GM12878 (cell line): ENCODE measurements at regions not wholly inside any gene's neighbourhood (a gene's known extent, or its start where the extent isn't known, plus 50 kb on each side); places are given as distances from the start of the nearest gene placed in this dataset.
A peak's percentile ranks its signal among the peaks of the same experiment; 100 is the strongest.

ENCODE experiments used
- ATAC-seq: fragments of 200-7000 bp; cut with Tn5 transposase; 3 replicates; pipeline ENCODE4 v1.9.1; 2020; ENCODE audit warnings: mild to moderate bottlenecking, moderate library complexity
- BruUV-seq: library from RNA; stranded (reverse); fragments of 400-500 nt; replicated peaks from 2 replicates; lab custom pipeline; 2021; lab: Mats Ljungman, UMichigan
- CTCF ChIA-PET: fragments of 300-600 bp; sonication (Branson Sonifier 250); formaldehyde crosslinking; extraction: SDS; loops from one replicate; lab custom pipeline; 2021; ENCODE audit warnings: inconsistent platforms; lab: Yijun Ruan, JAX
- POLR2A ChIA-PET: fragments of 350-600 bp; formaldehyde crosslinking; extraction: SDS; loops from one replicate; lab custom pipeline; 2021; ENCODE audit warnings: inconsistent platforms; lab: Charles Lee
- RAD21 ChIA-PET: fragments of 300-600 bp; sonication (Branson Sonifier 250); formaldehyde crosslinking; loops from one replicate; lab custom pipeline; 2023; ENCODE audit warnings: antibody characterized with exemption; ENCODE audit not compliant: unreplicated experiment; lab: Charles Lee
- SMC1A ChIA-PET: fragments of 300-600 bp; sonication (Branson Sonifier 250); formaldehyde crosslinking; loops from one replicate; lab custom pipeline; 2023; ENCODE audit not compliant: unreplicated experiment, uncharacterized antibody; lab: Charles Lee
- DNase-seq: peaks from one replicate; pipeline ENCODE4 v3.0.0-alpha.2; 2011; ENCODE audit warnings: low read depth, low spot score
- FAIRE-seq: peaks from 3 replicates; lab custom pipeline; 2011; peaks lifted over from hg19 to GRCh38; lab: Jason Lieb, UNC
- H2AFZ ChIP-seq: 2 replicates; pipeline ENCODE4 v1.6.0; 2011; ENCODE audit warnings: low read depth, low read length, control low read depth; ENCODE audit not compliant: control insufficient read depth
- H3K27ac ChIP-seq: 2 replicates; pipeline ENCODE4 v1.5.1; 2011; ENCODE audit warnings: control low read depth; ENCODE audit not compliant: control insufficient read depth, insufficient read depth
- H3K27me3 ChIP-seq, 2 experiments: replicated peaks in 1 of 2; 2 replicates each; pipeline versions ENCODE4 v1.6.0 to v1.6.1; 2011; ENCODE audit warnings: low read length in 1 of 2; ENCODE audit not compliant: control insufficient read depth in 2 of 2, insufficient read depth in 2 of 2
- H3K36me3 ChIP-seq, 2 experiments: 2 replicates each; pipeline ENCODE4 v1.5.1; 2011; ENCODE audit warnings: low read length in 1 of 2; ENCODE audit not compliant: control insufficient read depth in 2 of 2, insufficient read depth in 2 of 2
- H3K4me1 ChIP-seq: 2 replicates; pipeline ENCODE4 v1.6.1; 2011; ENCODE audit warnings: mild to moderate bottlenecking, low read length, moderate library complexity, mixed read lengths; ENCODE audit not compliant: control insufficient read depth, insufficient read depth
- H3K4me2 ChIP-seq: 2 replicates; pipeline ENCODE4 v1.6.0; 2011; ENCODE audit warnings: control low read depth; ENCODE audit not compliant: control insufficient read depth, insufficient read depth
- H3K4me3 ChIP-seq: fragments of 200-600 bp; sonication (generic); 2 replicates; pipeline ENCODE4 v1.5.1; 2016
- H3K79me2 ChIP-seq: 2 replicates; pipeline ENCODE4 v1.6.0; 2011; ENCODE audit warnings: low read length; ENCODE audit not compliant: control insufficient read depth, insufficient read depth
- H3K9ac ChIP-seq: 2 replicates; pipeline ENCODE4 v1.8.0; 2011; ENCODE audit warnings: low read length, control low read depth, mixed read lengths; ENCODE audit not compliant: control insufficient read depth, insufficient read depth
- H3K9me3 ChIP-seq: replicated peaks from 3 replicates; pipeline ENCODE4 v1.5.1; 2011; ENCODE audit warnings: mild to moderate bottlenecking, low read length; ENCODE audit not compliant: control insufficient read depth, insufficient read depth
- H4K20me1 ChIP-seq: 2 replicates; pipeline ENCODE4 v1.6.0; 2011; ENCODE audit not compliant: control insufficient read depth, insufficient read depth
- FOXK2 ChIP-seq: fragments of 450-650 bp; IDR thresholded peaks from 2 replicates; pipeline ENCODE4 v1.6.1; 2017; ENCODE audit warnings: mild to moderate bottlenecking, moderate library complexity
- HDAC6 ChIP-seq: fragments of 200-600 bp; sonication (generic); IDR thresholded peaks from one replicate; pipeline ENCODE4 v1.8.0; 2017; ENCODE audit warnings: antibody characterized with exemption; ENCODE audit not compliant: unreplicated experiment
- HDGF ChIP-seq: fragments of 450-650 bp; IDR thresholded peaks from 2 replicates; pipeline ENCODE4 v1.6.1; 2016; ENCODE audit warnings: antibody characterized with exemption
- PBX3 ChIP-seq: IDR thresholded peaks from 2 replicates; pipeline ENCODE4 v1.6.1; 2011; ENCODE audit warnings: mild to moderate bottlenecking, low read depth, low read length, moderate library complexity; ENCODE audit not compliant: insufficient replicate concordance
- SIN3A ChIP-seq: IDR thresholded peaks from 2 replicates; pipeline ENCODE4 v1.6.1; 2012; ENCODE audit warnings: low read depth, low read length, improper control_type of control experiment
- SP1 ChIP-seq: IDR thresholded peaks from one replicate; pipeline ENCODE4 v1.6.1; 2011; ENCODE audit warnings: low read depth, low read length
- STAT3 ChIP-seq: IDR thresholded peaks from 2 replicates; pipeline ENCODE4 v1.6.1; 2011; ENCODE audit warnings: low read depth, low read length, improper control_type of control experiment
- WGBS: methylation state at CpG from one replicate; pipeline ENCODE4 v1.1.6; 2016; ENCODE audit warnings: low lambda C conversion rate; ENCODE audit not compliant: insufficient replicate concordance, insufficient coverage; ENCODE audit errors: missing lambda C conversion rate; 5-methylcytosine and 5-hydroxymethylcytosine counted together
- in situ Hi-C: fragments of 300-500 bp; cut with MboI; formaldehyde crosslinking; loops from 9 replicates; pipeline ENCODE4 v1.14.3; 2018; ENCODE audit warnings: mixed read lengths
- intact Hi-C: fragments of 100-400 bp; cut with micrococcal nuclease; formaldehyde crosslinking; loops from one replicate; pipeline ENCODE4 v1.14.2; 2022; ENCODE audit not compliant: unreplicated experiment
- TF ChIP-seq, protein P1 (sequence below): fragments of 450-650 bp; formaldehyde crosslinking; IDR thresholded peaks from 2 replicates; pipeline ENCODE4 v1.4.0; 2020; ENCODE audit warnings: mild to moderate bottlenecking, moderate library complexity

- H3K79me2 ChIP-seq = no peaks in the 10 kb centered on the region
- POLR2A ChIA-PET = no interaction called here
- H3K4me2 ChIP-seq = no peak overlapping the region
- H3K4me3 ChIP-seq = no peak overlapping the region
- SMC1A ChIA-PET = interaction anchor here (0.6 to 1.4 kb wide), 4 partner anchors 9 to 217 kb away, joined by 3 to 4 read pairs (median 3); no protein-coding TSS in a partner anchor
- no peaks in the 10 kb centered on the region for H4K20me1 ChIP-seq
- ATAC-seq (no peak), DNase-seq (no peak), FAIRE-seq (no peak)
- in situ Hi-C loops (no loop called here), intact Hi-C loops (no loop called here)
- 7% methylated on average over 8 of the region's 8 CpGs for WGBS
- no peak overlapping the region for H3K9ac ChIP-seq
- no peaks in the 10 kb centered on the region for H3K36me3 ChIP-seq
- no peaks in the 10 kb centered on the region; the same call in 2 of the 3 replicates for H3K9me3 ChIP-seq
- CTCF ChIA-PET = interaction anchor here (1.9 kb wide), 1 partner anchor 10 kb away, joined by 4 read pairs; no protein-coding TSS in a partner anchor
- RAD21 ChIA-PET = interaction anchor here (1.0 kb wide), 1 partner anchor 23 kb away, joined by 3 read pairs; no protein-coding TSS in a partner anchor
- H3K27me3 ChIP-seq = no peaks in the 10 kb centered on the region
- H3K27ac ChIP-seq = no peak overlapping the region
- TF ChIP-seq SP1 (no peak), HDAC6 (no peak), SIN3A (no peak), PBX3 (no peak), HDGF (no peak), STAT3 (no peak), FOXK2 (no peak)
- TF ChIP-seq, protein P1, sequence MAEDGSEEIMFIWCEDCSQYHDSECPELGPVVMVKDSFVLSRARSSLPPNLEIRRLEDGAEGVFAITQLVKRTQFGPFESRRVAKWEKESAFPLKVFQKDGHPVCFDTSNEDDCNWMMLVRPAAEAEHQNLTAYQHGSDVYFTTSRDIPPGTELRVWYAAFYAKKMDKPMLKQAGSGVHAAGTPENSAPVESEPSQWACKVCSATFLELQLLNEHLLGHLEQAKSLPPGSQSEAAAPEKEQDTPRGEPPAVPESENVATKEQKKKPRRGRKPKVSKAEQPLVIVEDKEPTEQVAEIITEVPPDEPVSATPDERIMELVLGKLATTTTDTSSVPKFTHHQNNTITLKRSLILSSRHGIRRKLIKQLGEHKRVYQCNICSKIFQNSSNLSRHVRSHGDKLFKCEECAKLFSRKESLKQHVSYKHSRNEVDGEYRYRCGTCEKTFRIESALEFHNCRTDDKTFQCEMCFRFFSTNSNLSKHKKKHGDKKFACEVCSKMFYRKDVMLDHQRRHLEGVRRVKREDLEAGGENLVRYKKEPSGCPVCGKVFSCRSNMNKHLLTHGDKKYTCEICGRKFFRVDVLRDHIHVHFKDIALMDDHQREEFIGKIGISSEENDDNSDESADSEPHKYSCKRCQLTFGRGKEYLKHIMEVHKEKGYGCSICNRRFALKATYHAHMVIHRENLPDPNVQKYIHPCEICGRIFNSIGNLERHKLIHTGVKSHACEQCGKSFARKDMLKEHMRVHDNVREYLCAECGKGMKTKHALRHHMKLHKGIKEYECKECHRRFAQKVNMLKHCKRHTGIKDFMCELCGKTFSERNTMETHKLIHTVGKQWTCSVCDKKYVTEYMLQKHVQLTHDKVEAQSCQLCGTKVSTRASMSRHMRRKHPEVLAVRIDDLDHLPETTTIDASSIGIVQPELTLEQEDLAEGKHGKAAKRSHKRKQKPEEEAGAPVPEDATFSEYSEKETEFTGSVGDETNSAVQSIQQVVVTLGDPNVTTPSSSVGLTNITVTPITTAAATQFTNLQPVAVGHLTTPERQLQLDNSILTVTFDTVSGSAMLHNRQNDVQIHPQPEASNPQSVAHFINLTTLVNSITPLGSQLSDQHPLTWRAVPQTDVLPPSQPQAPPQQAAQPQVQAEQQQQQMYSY (CRISPR knock-in tag) = no peak
- H3K4me1 ChIP-seq = no peaks in the 10 kb centered on the region
- H2AFZ ChIP-seq = peak overlapping the region; percentile 4; the same call in 1 of the 2 replicates
- no TSS peak for BruUV-seq
Measured at GRCh38 chr4:138307319-138307718, 65.2 kb upstream of the SLC7A11 start.
